GM10266 (cell line): ENCODE measurements at regions not wholly inside any gene's neighbourhood (a gene's known extent, or its start where the extent isn't known, plus 50 kb on each side); places are given as distances from the start of the nearest gene placed in this dataset.

Experiments
- DNase-seq: peaks from one replicate; pipeline ENCODE4 v3.0.0; 2012; ENCODE audit errors: extremely low spot score
- TF ChIP-seq, protein P1 (sequence below): IDR thresholded peaks from 2 replicates; pipeline ENCODE4 v1.5.1; 2012; ENCODE audit warnings: mild to moderate bottlenecking, low read depth; ENCODE audit not compliant: control insufficient read depth, insufficient read depth; ENCODE audit errors: missing control alignments

DNA sequence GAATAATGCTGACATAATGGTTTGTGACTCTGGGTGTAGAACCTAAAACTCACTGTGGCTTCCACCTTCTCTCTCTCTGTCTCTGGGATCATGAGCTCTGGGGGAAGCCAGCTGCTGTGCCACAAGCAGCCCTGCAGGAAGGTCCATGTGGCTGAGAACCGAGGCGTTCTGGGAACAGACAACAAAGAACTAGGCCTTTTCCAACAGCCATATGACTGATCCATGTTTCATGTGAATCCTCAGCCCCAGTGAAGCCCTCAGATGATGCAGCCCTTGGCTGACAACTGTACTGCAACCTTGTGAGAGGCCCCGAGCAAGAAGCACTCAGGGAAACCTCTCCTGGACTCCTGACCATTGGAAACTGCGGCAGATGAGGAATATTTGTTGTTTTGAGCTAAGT lies 56.6 kb downstream of the HLA-G start:
- no peak for DNase-seq
- TF ChIP-seq, protein P1, sequence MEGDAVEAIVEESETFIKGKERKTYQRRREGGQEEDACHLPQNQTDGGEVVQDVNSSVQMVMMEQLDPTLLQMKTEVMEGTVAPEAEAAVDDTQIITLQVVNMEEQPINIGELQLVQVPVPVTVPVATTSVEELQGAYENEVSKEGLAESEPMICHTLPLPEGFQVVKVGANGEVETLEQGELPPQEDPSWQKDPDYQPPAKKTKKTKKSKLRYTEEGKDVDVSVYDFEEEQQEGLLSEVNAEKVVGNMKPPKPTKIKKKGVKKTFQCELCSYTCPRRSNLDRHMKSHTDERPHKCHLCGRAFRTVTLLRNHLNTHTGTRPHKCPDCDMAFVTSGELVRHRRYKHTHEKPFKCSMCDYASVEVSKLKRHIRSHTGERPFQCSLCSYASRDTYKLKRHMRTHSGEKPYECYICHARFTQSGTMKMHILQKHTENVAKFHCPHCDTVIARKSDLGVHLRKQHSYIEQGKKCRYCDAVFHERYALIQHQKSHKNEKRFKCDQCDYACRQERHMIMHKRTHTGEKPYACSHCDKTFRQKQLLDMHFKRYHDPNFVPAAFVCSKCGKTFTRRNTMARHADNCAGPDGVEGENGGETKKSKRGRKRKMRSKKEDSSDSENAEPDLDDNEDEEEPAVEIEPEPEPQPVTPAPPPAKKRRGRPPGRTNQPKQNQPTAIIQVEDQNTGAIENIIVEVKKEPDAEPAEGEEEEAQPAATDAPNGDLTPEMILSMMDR, result no peak

DNA sequence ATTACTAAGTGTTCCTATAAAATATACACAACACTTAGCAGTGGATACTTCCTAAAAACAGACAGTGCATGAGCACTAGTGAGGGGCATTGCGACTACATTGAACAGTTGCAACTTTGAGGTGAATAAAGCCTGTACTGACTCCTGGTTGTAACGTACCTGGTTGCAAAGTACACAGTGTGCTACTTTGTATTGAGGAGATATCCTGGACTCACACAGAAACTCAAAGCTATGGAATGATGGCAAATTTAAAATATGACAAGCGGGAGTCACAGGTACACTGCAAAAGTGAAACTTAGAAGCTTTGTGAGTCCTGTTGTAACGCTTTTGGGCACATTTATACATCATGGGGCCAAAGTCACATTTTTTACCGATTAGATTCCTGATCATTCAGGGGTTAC lies 55.6 kb upstream of the HLA-A start:
- TF ChIP-seq, protein P1, result no peak
- no peak for DNase-seq

DNA sequence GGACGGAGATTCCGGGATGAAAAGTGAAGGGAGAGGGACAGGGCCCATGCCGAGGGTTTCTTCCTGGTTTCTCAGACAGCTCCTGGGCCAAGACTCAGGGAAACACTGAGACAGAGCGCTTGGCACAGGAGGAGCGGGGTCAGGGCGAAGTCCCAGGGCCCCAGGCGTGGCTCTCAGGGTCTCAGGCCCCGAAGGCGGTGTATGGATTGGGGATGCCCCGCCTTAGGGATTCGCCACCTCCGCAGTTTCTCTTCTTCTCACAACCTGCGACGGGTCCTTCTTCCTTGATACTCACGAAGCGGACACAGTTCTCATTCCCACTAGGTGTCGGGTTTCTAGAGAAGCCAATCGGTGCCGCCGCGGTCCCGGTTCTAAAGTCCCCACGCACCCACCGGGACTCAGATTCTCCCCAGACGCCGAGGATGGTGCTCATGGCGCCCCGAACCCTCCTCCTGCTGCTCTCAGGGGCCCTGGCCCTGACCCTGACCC lies 55.0 kb upstream of the HLA-A start:
- TF ChIP-seq, protein P1, result no peak

DNA sequence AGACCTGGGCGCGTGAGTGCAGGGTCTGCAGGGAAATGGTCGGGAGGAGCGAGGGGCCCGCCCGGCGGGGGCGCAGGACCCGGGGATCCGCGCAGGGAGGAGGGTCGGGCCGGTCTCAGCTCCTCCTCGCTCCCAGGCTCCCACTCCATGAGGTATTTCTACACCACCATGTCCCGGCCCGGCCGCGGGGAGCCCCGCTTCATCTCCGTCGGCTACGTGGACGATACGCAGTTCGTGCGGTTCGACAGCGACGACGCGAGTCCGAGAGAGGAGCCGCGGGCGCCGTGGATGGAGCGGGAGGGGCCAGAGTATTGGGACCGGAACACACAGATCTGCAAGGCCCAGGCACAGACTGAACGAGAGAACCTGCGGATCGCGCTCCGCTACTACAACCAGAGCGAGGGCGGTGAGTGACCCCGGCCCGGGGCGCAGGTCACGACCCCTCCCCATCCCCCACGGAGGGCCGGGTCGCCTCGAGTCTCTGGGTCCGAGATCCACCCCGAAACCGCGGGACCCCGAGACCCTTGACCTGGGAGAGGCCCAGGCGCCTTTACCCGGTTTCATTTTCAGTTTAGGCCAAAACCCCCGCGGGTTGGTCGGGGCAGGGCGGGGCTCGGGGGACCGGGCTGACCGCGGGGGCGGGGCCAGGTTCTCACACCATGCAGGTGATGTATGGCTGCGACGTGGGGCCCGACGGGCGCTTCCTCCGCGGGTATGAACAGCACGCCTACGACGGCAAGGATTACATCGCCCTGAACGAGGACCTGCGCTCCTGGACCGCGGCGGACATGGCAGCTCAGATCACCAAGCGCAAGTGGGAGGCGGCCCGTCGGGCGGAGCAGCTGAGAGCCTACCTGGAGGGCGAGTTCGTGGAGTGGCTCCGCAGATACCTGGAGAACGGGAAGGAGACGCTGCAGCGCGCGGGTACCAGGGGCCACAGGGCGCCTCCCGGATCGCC lies 54.2 kb upstream of the HLA-A start:
- TF ChIP-seq, protein P1, result no peak
- peak; percentile 86 for DNase-seq

More for the DNA sequence above, 55.0 kb upstream of the HLA-A start:
- peak; percentile 24 for DNase-seq
